GM13977 (cell line): ENCODE measurements at regions not wholly inside any gene's neighbourhood (a gene's known extent, or its start where the extent isn't known, plus 50 kb on each side); places are given as distances from the start of the nearest gene placed in this dataset.
A peak's percentile ranks its signal among the peaks of the same experiment; 100 is the strongest.

Experiments
- DNase-seq: peaks from one replicate; pipeline ENCODE4 v3.0.0; 2012; ENCODE audit warnings: low spot score
- CTCF ChIP-seq: IDR thresholded peaks from 2 replicates; pipeline ENCODE4 v1.5.1; 2012; ENCODE audit warnings: mild to moderate bottlenecking, control low read depth; ENCODE audit not compliant: insufficient read depth; ENCODE audit errors: extremely low read depth, missing control alignments
- in situ Hi-C: fragments of 300-500 bp; cut with MboI; formaldehyde crosslinking; loops from one replicate; pipeline ENCODE4 v1.12.0; 2022; ENCODE audit warnings: low sequenced_read_pairs, low pct_unique_long_range_greater_than_20kb, mixed read lengths, inconsistent platforms; ENCODE audit not compliant: unreplicated experiment

- DNase-seq = no peak
- in situ Hi-C loops = no loop called here
- no peak for TF ChIP-seq CTCF
Observed at GRCh38 chr11:104365676-104366075, 201.7 kb upstream of the PDGFD start.

- TF ChIP-seq CTCF = no peak
- in situ Hi-C loops = no loop called here
- no peak for DNase-seq
Observed at GRCh38 chr11:104361975-104362374, 198.0 kb upstream of the PDGFD start.

- TF ChIP-seq CTCF = no peak
- in situ Hi-C loops = no loop called here
- no peak for DNase-seq
Observed at GRCh38 chr11:104352036-104352435, 188.1 kb upstream of the PDGFD start.

- DNase-seq = no peak
- peak; percentile 4 for TF ChIP-seq CTCF
- in situ Hi-C loops = no loop called here
Observed at GRCh38 chr11:104343578-104343977, 179.6 kb upstream of the PDGFD start.

- in situ Hi-C loops = no loop called here
- no peak for DNase-seq
- TF ChIP-seq CTCF = no peak
Observed at GRCh38 chr11:104340590-104340989, 176.6 kb upstream of the PDGFD start.

GRCh38 chr11:104339380-104339831 lies 175.5 kb upstream of the PDGFD start:
- TF ChIP-seq CTCF = no peak
- no peak for DNase-seq
- in situ Hi-C loops = no loop called here

GRCh38 chr11:104338186-104338585 lies 174.2 kb upstream of the PDGFD start:
- TF ChIP-seq CTCF = no peak
- in situ Hi-C loops = no loop called here
- DNase-seq = no peak
